ENCODE measurements at regions not wholly inside any gene's neighbourhood (a gene's known extent, or its start where the extent isn't known, plus 50 kb on each side); places are given as distances from the start of the nearest gene placed in this dataset.

- H2AFZ ChIP-seq = no peak overlapping the region
Measured at GRCh38 chr1:5576011-5576672, 416.1 kb downstream of the NPHP4 start.

GRCh38 chr1:5575396-5575940 is 416.8 kb downstream of the NPHP4 start:
- no peak overlapping the region for H2AFZ ChIP-seq
- no peak overlapping the region for H3K9ac ChIP-seq
- no peaks in the 10 kb centered on the region for H3K79me2 ChIP-seq
- H3K4me2 ChIP-seq (ENCODE audit: low read length) = no peak overlapping the region
- H3K36me3 ChIP-seq (ENCODE audit: control insufficient read depth, insufficient read depth, low read length) = no peaks in the 10 kb centered on the region
- no peaks in the 10 kb centered on the region for H3K27me3 ChIP-seq (ENCODE audit: control insufficient read depth, insufficient read depth, low read length)
- no peak overlapping the region for H3K4me3 ChIP-seq (ENCODE audit: low read depth, low read length)
- H3K4me1 ChIP-seq = no peaks in the 10 kb centered on the region
- H3K9me3 ChIP-seq (ENCODE audit: control insufficient read depth, low read length) = no peaks in the 10 kb centered on the region
- TF ChIP-seq CTCF (IDR thresholded peaks at IDR 0.05) = no peak
- H3K27ac ChIP-seq = no peak overlapping the region

More at GRCh38 chr1:5576011-5576672, 416.1 kb downstream of the NPHP4 start:
- no peaks in the 10 kb centered on the region for H3K27me3 ChIP-seq (ENCODE audit: control insufficient read depth, insufficient read depth, low read length)
- H3K27ac ChIP-seq = no peak overlapping the region
- H3K9me3 ChIP-seq (ENCODE audit: control insufficient read depth, low read length) = no peaks in the 10 kb centered on the region
- H3K4me2 ChIP-seq (ENCODE audit: low read length) = no peak overlapping the region
- no peak overlapping the region for H3K9ac ChIP-seq
- no peaks in the 10 kb centered on the region for H3K36me3 ChIP-seq (ENCODE audit: control insufficient read depth, insufficient read depth, low read length)
- H3K79me2 ChIP-seq = no peaks in the 10 kb centered on the region
- no peak for TF ChIP-seq CTCF (IDR thresholded peaks at IDR 0.05)
- no peak overlapping the region for H3K4me3 ChIP-seq (ENCODE audit: low read depth, low read length)
- no peaks in the 10 kb centered on the region for H3K4me1 ChIP-seq

GRCh38 chr1:5574641-5575040 is 417.6 kb downstream of the NPHP4 start:
- Histone ChIP-seq H3K27me3 (ENCODE audit: control insufficient read depth, insufficient read depth, low read length) (no peaks in the 10 kb centered on the region), H3K4me1 (no peaks in the 10 kb centered on the region), H2AFZ (no peak overlapping the region), H3K79me2 (no peaks in the 10 kb centered on the region), H3K9me3 (ENCODE audit: control insufficient read depth, low read length) (no peaks in the 10 kb centered on the region), H3K4me3 (ENCODE audit: low read depth, low read length) (no peak overlapping the region), H3K4me2 (ENCODE audit: low read length) (no peak overlapping the region), H3K9ac (no peak overlapping the region), H3K27ac (no peak overlapping the region), H3K36me3 (ENCODE audit: control insufficient read depth, insufficient read depth, low read length) (no peaks in the 10 kb centered on the region)
- no peak for TF ChIP-seq CTCF (IDR thresholded peaks at IDR 0.05)

- Histone ChIP-seq H3K9ac (no peak overlapping the region), H3K4me3 (ENCODE audit: low read depth, low read length) (no peak overlapping the region), H2AFZ (no peak overlapping the region), H3K27me3 (ENCODE audit: control insufficient read depth, insufficient read depth, low read length) (no peaks in the 10 kb centered on the region), H3K4me2 (ENCODE audit: low read length) (no peak overlapping the region), H3K36me3 (ENCODE audit: control insufficient read depth, insufficient read depth, low read length) (no peaks in the 10 kb centered on the region), H3K9me3 (ENCODE audit: control insufficient read depth, low read length) (no peaks in the 10 kb centered on the region), H3K79me2 (no peaks in the 10 kb centered on the region), H3K27ac (no peak overlapping the region), H3K4me1 (no peaks in the 10 kb centered on the region)
- TF ChIP-seq CTCF (IDR thresholded peaks at IDR 0.05) = no peak
Measured at GRCh38 chr1:5572794-5573193, 419.4 kb downstream of the NPHP4 start.

- Histone ChIP-seq H3K36me3 (ENCODE audit: control insufficient read depth, insufficient read depth, low read length) (no peaks in the 10 kb centered on the region), H3K9me3 (ENCODE audit: control insufficient read depth, low read length) (no peaks in the 10 kb centered on the region)
Measured at GRCh38 chr1:5571861-5572401, 420.3 kb downstream of the NPHP4 start.

More at GRCh38 chr1:5571861-5572401, 420.3 kb downstream of the NPHP4 start:
- no peaks in the 10 kb centered on the region for H3K27me3 ChIP-seq (ENCODE audit: control insufficient read depth, insufficient read depth, low read length)
- H3K4me3 ChIP-seq (ENCODE audit: low read depth, low read length) = no peak overlapping the region
- H3K27ac ChIP-seq = no peak overlapping the region
- no peak overlapping the region for H2AFZ ChIP-seq
- H3K4me2 ChIP-seq (ENCODE audit: low read length) = no peak overlapping the region
- H3K4me1 ChIP-seq = no peaks in the 10 kb centered on the region
- H3K79me2 ChIP-seq = no peaks in the 10 kb centered on the region
- no peak for TF ChIP-seq CTCF (IDR thresholded peaks at IDR 0.05)
- no peak overlapping the region for H3K9ac ChIP-seq
